ENCODE measurements at regions not wholly inside any gene's neighbourhood (a gene's known extent, or its start where the extent isn't known, plus 50 kb on each side); places are given as distances from the start of the nearest gene placed in this dataset.

GRCh38 chr13:75946536-75947284 is 310.6 kb downstream of the LMO7 start:
- Histone ChIP-seq H3K27ac (no peak overlapping the region), H3K4me1 (no peaks in the 10 kb centered on the region), H3K4me3 (no peak overlapping the region), H3K36me3 (no peaks in the 10 kb centered on the region), H3K9me3 (no peaks in the 10 kb centered on the region), H3K27me3 (no peaks in the 10 kb centered on the region)
- TF ChIP-seq POLR2A (IDR thresholded peaks at IDR 0.05) (no peak), EP300 (IDR thresholded peaks at IDR 0.05) (no peak)
- TF ChIP-seq, protein P1, sequence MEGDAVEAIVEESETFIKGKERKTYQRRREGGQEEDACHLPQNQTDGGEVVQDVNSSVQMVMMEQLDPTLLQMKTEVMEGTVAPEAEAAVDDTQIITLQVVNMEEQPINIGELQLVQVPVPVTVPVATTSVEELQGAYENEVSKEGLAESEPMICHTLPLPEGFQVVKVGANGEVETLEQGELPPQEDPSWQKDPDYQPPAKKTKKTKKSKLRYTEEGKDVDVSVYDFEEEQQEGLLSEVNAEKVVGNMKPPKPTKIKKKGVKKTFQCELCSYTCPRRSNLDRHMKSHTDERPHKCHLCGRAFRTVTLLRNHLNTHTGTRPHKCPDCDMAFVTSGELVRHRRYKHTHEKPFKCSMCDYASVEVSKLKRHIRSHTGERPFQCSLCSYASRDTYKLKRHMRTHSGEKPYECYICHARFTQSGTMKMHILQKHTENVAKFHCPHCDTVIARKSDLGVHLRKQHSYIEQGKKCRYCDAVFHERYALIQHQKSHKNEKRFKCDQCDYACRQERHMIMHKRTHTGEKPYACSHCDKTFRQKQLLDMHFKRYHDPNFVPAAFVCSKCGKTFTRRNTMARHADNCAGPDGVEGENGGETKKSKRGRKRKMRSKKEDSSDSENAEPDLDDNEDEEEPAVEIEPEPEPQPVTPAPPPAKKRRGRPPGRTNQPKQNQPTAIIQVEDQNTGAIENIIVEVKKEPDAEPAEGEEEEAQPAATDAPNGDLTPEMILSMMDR (IDR thresholded peaks at IDR 0.05), result no peak
- 65 to 75% methylated on average over 4 of the region's 4 CpGs for WGBS, 2 donors
- no peak for DNase-seq (ENCODE audit: low spot score in 2 of 2)

DNA sequence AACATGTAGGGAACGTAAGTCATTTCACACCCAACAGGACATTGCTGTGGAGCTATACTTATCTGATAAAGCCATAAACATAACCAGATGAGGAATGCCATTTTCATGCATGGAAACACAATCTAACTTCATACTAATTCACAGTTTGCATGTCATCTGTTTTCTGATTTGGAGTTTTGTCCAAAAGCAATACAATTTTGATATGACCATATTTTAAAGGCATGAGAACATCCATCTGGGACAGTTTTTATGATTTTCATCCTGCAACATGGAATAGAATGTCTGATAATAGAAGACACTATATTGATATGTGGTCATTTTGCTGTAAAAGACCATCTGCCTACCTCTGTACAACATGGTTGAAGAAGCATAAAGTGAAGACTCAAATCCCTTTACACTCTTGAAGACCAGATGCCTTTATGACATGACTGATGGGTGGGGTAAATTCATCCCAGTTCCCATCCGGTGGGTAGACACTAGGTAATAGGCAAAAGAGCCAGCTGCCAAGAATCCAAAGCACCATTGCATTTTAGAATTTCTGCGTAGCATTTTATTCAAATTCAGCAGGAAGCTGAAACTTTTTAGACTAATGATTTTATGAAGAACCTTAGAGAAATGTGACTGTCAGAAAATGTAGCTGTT is 309.8 kb downstream of the LMO7 start:
- TF ChIP-seq, protein P1 (IDR thresholded peaks at IDR 0.05), result no peak
- TF ChIP-seq POLR2A (IDR thresholded peaks at IDR 0.05) (no peak), EP300 (IDR thresholded peaks at IDR 0.05) (no peak)
- no peaks in the 10 kb centered on the region for H3K27me3 ChIP-seq
- no peak overlapping the region for H3K4me3 ChIP-seq
- H3K9me3 ChIP-seq, result no peaks in the 10 kb centered on the region
- no peaks in the 10 kb centered on the region for H3K36me3 ChIP-seq
- DNase-seq (ENCODE audit: low spot score in 2 of 2), result no peak
- no peaks in the 10 kb centered on the region for H3K4me1 ChIP-seq
- H3K27ac ChIP-seq, result no peak overlapping the region
- WGBS, 2 donors, result 87 to 94% methylated on average over 3 of the region's 3 CpGs

GRCh38 chr13:75938811-75939560 is 302.9 kb downstream of the LMO7 start:
- 62 to 66% methylated on average over 2 of the region's 2 CpGs for WGBS, 2 donors
- H3K27ac ChIP-seq, result no peak overlapping the region

DNA sequence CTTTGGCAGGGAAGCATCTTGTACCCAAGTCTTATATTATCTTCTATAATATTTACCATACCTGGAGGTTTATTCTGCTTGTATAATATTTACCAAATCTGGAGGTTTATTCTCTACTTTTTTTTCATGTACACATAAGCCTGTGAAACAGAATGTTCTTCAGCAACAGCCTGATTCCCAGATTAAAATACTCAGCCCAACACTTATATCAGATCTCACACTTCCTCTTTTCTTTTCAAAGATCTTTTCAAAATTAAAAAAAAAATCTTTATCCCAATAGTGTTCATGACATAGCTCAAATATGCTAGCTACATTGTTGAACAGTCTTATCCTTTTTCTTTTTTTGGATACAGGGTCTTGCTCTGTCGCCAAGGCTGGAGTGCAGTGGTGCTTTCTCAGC is 300.7 kb downstream of the LMO7 start:
- H3K27me3 ChIP-seq, result no peaks in the 10 kb centered on the region
- DNase-seq (ENCODE audit: low spot score in 2 of 2), result no peak

More at GRCh38 chr13:75938811-75939560, 302.9 kb downstream of the LMO7 start:
- H3K9me3 ChIP-seq, result no peaks in the 10 kb centered on the region
- TF ChIP-seq EP300 (IDR thresholded peaks at IDR 0.05) (no peak), POLR2A (IDR thresholded peaks at IDR 0.05) (no peak)
- TF ChIP-seq, protein P1 (IDR thresholded peaks at IDR 0.05), result no peak
- no peak for DNase-seq (ENCODE audit: low spot score in 2 of 2)
- no peak overlapping the region for H3K4me3 ChIP-seq
- no peaks in the 10 kb centered on the region for H3K36me3 ChIP-seq
- no peaks in the 10 kb centered on the region for H3K4me1 ChIP-seq
- no peaks in the 10 kb centered on the region for H3K27me3 ChIP-seq

More for the DNA sequence above, 300.7 kb downstream of the LMO7 start:
- WGBS, 2 donors, result 86 to 98% methylated on average over 1 of the region's 1 CpG
- TF ChIP-seq, protein P1 (IDR thresholded peaks at IDR 0.05), result no peak
- TF ChIP-seq POLR2A (IDR thresholded peaks at IDR 0.05) (no peak), EP300 (IDR thresholded peaks at IDR 0.05) (no peak)
- Histone ChIP-seq H3K9me3 (no peaks in the 10 kb centered on the region), H3K27ac (no peak overlapping the region), H3K4me3 (no peak overlapping the region), H3K4me1 (no peaks in the 10 kb centered on the region), H3K36me3 (no peaks in the 10 kb centered on the region)

All from tibial nerve (tissue), 4 donors.